ENCODE measurements at regions not wholly inside any gene's neighbourhood (a gene's known extent, or its start where the extent isn't known, plus 50 kb on each side); places are given as distances from the start of the nearest gene placed in this dataset.

DNA sequence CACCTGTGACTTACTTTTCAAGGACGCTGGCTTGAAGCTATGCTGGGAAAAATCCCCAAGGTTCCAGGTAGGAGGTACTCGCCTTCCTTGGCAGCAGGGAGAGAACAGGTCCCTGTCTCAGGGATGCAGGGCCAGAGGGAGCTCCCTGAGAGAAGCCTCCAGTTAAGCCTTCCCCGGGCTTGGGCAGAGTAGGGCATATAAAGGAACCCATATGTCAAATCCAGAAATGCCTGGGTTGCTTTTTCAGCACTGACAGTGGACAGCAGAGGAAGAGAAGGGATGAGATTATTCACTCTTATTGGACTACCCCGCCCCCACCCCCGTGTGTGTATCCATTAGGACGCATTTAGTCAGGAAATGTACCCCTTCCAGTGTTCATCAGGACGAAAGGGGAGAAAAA is 89.3 kb upstream of the TEX51 start:
- Histone ChIP-seq H3K4me2 (ENCODE audit: extremely low read depth, insufficient read depth, low read length) (no peak overlapping the region), H3K4me3 (replicated peaks in 1 of 4; ENCODE audit: control extremely low read depth in 1 of 4, insufficient read depth in 1 of 4, low read depth in 3 of 4, low read length in 4 of 4) (no peak overlapping the region), H3K27ac (ENCODE audit: insufficient read depth, low read length) (no peak overlapping the region), H4K20me1 (ENCODE audit: control insufficient read depth, extremely low read depth, insufficient read depth, low read length) (no peaks in the 10 kb centered on the region), H3K27me3 (ENCODE audit: control insufficient read depth, insufficient read depth, low read length) (no peaks in the 10 kb centered on the region), H2AFZ (ENCODE audit: low read length) (no peak overlapping the region), H3K4me1 (ENCODE audit: control insufficient read depth, extremely low read depth, insufficient read depth, low read length) (no peaks in the 10 kb centered on the region), H3K9me3 (ENCODE audit: control insufficient read depth, insufficient read depth, low read depth, low read length) (no peaks in the 10 kb centered on the region), H3K9ac (ENCODE audit: insufficient read depth, low read length) (no peak overlapping the region), H3K79me2 (ENCODE audit: control insufficient read depth, insufficient read depth, low read length) (no peaks in the 10 kb centered on the region), H3K36me3 (ENCODE audit: control insufficient read depth, insufficient read depth, low read length) (no peaks in the 10 kb centered on the region)
- DNase-seq (ENCODE audit: low read depth in 2 of 2), result no peak
- TF ChIP-seq EZH2 (IDR thresholded peaks at IDR 0.05; ENCODE audit: low read length, missing control alignments) (no peak), CTCF (conservative IDR thresholded peaks at IDR 0.05 in 1 of 2, IDR thresholded peaks at IDR 0.05 in 1 of 2; ENCODE audit: low read depth in 1 of 2, low read length in 2 of 2) (no peak)

DNA sequence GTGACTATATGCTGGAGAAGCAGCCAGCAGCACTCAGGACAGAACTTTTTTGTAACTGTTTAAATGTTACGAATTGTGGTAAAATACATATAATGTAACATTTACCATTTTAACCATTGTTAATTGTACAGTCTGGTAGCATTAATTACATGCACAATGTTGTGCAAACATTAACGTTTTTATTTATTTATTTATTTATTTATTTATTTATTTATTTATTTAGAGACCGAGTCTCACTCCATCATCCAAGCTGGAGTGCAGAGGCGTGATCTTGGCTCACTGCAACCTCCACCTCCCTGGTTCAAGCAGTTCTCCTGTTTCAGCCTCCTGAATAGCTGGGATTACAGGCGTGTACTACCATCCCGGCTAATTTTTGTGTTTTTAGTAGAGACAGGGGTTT is 88.7 kb upstream of the TEX51 start:
- no peaks in the 10 kb centered on the region for H3K9me3 ChIP-seq (ENCODE audit: control insufficient read depth, insufficient read depth, low read depth, low read length)
- no peak overlapping the region for H2AFZ ChIP-seq (ENCODE audit: low read length)
- H3K4me2 ChIP-seq (ENCODE audit: extremely low read depth, insufficient read depth, low read length), result no peak overlapping the region
- no peak overlapping the region for H3K9ac ChIP-seq (ENCODE audit: insufficient read depth, low read length)
- H3K4me1 ChIP-seq (ENCODE audit: control insufficient read depth, extremely low read depth, insufficient read depth, low read length), result no peaks in the 10 kb centered on the region
- H3K4me3 ChIP-seq (replicated peaks in 1 of 4; ENCODE audit: control extremely low read depth in 1 of 4, insufficient read depth in 1 of 4, low read depth in 3 of 4, low read length in 4 of 4), result no peak overlapping the region
- no peaks in the 10 kb centered on the region for H4K20me1 ChIP-seq (ENCODE audit: control insufficient read depth, extremely low read depth, insufficient read depth, low read length)
- no peak overlapping the region for H3K27ac ChIP-seq (ENCODE audit: insufficient read depth, low read length)
- TF ChIP-seq CTCF (conservative IDR thresholded peaks at IDR 0.05 in 1 of 2, IDR thresholded peaks at IDR 0.05 in 1 of 2; ENCODE audit: low read depth in 1 of 2, low read length in 2 of 2) (no peak), EZH2 (IDR thresholded peaks at IDR 0.05; ENCODE audit: low read length, missing control alignments) (no peak)
- no peaks in the 10 kb centered on the region for H3K36me3 ChIP-seq (ENCODE audit: control insufficient read depth, insufficient read depth, low read length)
- DNase-seq (ENCODE audit: low read depth in 2 of 2), result no peak
- no peaks in the 10 kb centered on the region for H3K79me2 ChIP-seq (ENCODE audit: control insufficient read depth, insufficient read depth, low read length)
- H3K27me3 ChIP-seq (ENCODE audit: control insufficient read depth, insufficient read depth, low read length), result no peaks in the 10 kb centered on the region

DNA sequence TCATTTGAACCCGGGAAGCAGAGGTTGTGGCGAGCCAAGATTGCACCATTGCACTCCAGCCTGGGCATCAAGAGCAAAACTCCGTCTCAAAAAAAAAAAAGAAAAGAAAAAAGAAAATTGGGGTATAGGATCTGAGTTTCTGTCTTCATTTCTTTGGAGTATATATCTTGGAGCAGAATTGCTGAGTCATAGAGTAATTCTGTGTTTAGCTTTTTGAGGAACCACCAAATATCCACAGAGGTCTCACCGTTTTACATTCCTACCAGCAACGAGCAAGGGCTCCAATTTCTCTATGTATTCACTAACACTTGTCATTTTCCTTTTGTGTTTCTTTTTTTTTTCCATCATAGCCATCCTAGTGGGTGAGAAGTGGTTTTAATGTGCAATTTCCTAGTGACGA is 87.6 kb upstream of the TEX51 start:
- no peaks in the 10 kb centered on the region for H3K79me2 ChIP-seq (ENCODE audit: control insufficient read depth, insufficient read depth, low read length)
- no peak overlapping the region for H3K4me2 ChIP-seq (ENCODE audit: extremely low read depth, insufficient read depth, low read length)
- H3K36me3 ChIP-seq (ENCODE audit: control insufficient read depth, insufficient read depth, low read length), result no peaks in the 10 kb centered on the region
- no peaks in the 10 kb centered on the region for H3K27me3 ChIP-seq (ENCODE audit: control insufficient read depth, insufficient read depth, low read length)
- H3K9me3 ChIP-seq (ENCODE audit: control insufficient read depth, insufficient read depth, low read depth, low read length), result no peaks in the 10 kb centered on the region
- no peaks in the 10 kb centered on the region for H4K20me1 ChIP-seq (ENCODE audit: control insufficient read depth, extremely low read depth, insufficient read depth, low read length)
- no peak overlapping the region for H3K9ac ChIP-seq (ENCODE audit: insufficient read depth, low read length)
- no peak overlapping the region for H3K4me3 ChIP-seq (replicated peaks in 1 of 4; ENCODE audit: control extremely low read depth in 1 of 4, insufficient read depth in 1 of 4, low read depth in 3 of 4, low read length in 4 of 4)
- H2AFZ ChIP-seq (ENCODE audit: low read length), result no peak overlapping the region
- no peak overlapping the region for H3K27ac ChIP-seq (ENCODE audit: insufficient read depth, low read length)
- TF ChIP-seq CTCF (conservative IDR thresholded peaks at IDR 0.05 in 1 of 2, IDR thresholded peaks at IDR 0.05 in 1 of 2; ENCODE audit: low read depth in 1 of 2, low read length in 2 of 2), result no peak
- no peak for TF ChIP-seq EZH2 (IDR thresholded peaks at IDR 0.05; ENCODE audit: low read length, missing control alignments)
- no peak for DNase-seq (ENCODE audit: low read depth in 2 of 2)
- H3K4me1 ChIP-seq (ENCODE audit: control insufficient read depth, extremely low read depth, insufficient read depth, low read length), result no peaks in the 10 kb centered on the region
